C4-2B (cell line): ENCODE measurements at regions not wholly inside any gene's neighbourhood (a gene's known extent, or its start where the extent isn't known, plus 50 kb on each side); places are given as distances from the start of the nearest gene placed in this dataset.

ENCODE experiments used
- ZFX ChIP-seq: fragments of 450-650 bp; IDR thresholded peaks from 2 replicates; pipeline ENCODE4 v1.6.1; 2017
- TF ChIP-seq, protein P1 (sequence below): fragments of 450-650 bp; conservative IDR thresholded peaks from 2 replicates; pipeline ENCODE4 v1.5.1; 2017; ENCODE audit warnings: mild to moderate bottlenecking

GRCh38 chr5:158435161-158435616 lies 576.2 kb upstream of the CLINT1 start:
- TF ChIP-seq, protein P1, sequence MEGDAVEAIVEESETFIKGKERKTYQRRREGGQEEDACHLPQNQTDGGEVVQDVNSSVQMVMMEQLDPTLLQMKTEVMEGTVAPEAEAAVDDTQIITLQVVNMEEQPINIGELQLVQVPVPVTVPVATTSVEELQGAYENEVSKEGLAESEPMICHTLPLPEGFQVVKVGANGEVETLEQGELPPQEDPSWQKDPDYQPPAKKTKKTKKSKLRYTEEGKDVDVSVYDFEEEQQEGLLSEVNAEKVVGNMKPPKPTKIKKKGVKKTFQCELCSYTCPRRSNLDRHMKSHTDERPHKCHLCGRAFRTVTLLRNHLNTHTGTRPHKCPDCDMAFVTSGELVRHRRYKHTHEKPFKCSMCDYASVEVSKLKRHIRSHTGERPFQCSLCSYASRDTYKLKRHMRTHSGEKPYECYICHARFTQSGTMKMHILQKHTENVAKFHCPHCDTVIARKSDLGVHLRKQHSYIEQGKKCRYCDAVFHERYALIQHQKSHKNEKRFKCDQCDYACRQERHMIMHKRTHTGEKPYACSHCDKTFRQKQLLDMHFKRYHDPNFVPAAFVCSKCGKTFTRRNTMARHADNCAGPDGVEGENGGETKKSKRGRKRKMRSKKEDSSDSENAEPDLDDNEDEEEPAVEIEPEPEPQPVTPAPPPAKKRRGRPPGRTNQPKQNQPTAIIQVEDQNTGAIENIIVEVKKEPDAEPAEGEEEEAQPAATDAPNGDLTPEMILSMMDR, result no peak
- no peak for TF ChIP-seq ZFX
